Karpas-422 (cell line): ENCODE measurements at regions not wholly inside any gene's neighbourhood (a gene's known extent, or its start where the extent isn't known, plus 50 kb on each side); places are given as distances from the start of the nearest gene placed in this dataset.

Source experiments
- DNase-seq: peaks from one replicate; pipeline ENCODE4 v3.0.0-alpha.2; 2015
- H2AFZ ChIP-seq: fragments of 200-600 bp; sonication (generic); 2 replicates; pipeline ENCODE4 v1.6.1; 2014; ENCODE audit warnings: antibody characterized with exemption, low read length, mixed read lengths
- H3K27ac ChIP-seq: fragments of 200-600 bp; sonication (generic); 2 replicates; pipeline ENCODE4 v1.5.1; 2014; ENCODE audit warnings: mild to moderate bottlenecking, low read length, moderate library complexity
- H3K27me3 ChIP-seq: fragments of 200-600 bp; sonication (generic); 2 replicates; pipeline ENCODE4 v1.6.1; 2014; ENCODE audit warnings: low read length, mixed read lengths
- H3K36me3 ChIP-seq: fragments of 200-600 bp; sonication (generic); 2 replicates; pipeline ENCODE4 v1.6.1; 2014; ENCODE audit warnings: low read length, mixed read lengths; ENCODE audit not compliant: insufficient read depth
- H3K4me1 ChIP-seq: fragments of 200-600 bp; sonication (generic); 2 replicates; pipeline ENCODE4 v1.6.1; 2014; ENCODE audit warnings: mild to moderate bottlenecking, low read length, mixed read lengths
- H3K4me2 ChIP-seq: fragments of 200-600 bp; sonication (generic); 2 replicates; pipeline ENCODE4 v1.6.1; 2014; ENCODE audit warnings: low read length, low read depth, mild to moderate bottlenecking; ENCODE audit not compliant: poor library complexity, severe bottlenecking
- H3K4me3 ChIP-seq: fragments of 200-600 bp; sonication (generic); 2 replicates; pipeline ENCODE4 v1.5.1; 2014; ENCODE audit warnings: mild to moderate bottlenecking, antibody characterized with exemption, low read length, mixed read lengths
- H3K79me2 ChIP-seq: fragments of 200-600 bp; sonication (generic); 2 replicates; pipeline ENCODE4 v1.6.1; 2014; ENCODE audit warnings: mild to moderate bottlenecking, low read length, mixed read lengths
- H3K9ac ChIP-seq: fragments of 200-600 bp; sonication (generic); 2 replicates; pipeline ENCODE4 v1.6.0; 2014; ENCODE audit warnings: low read length
- H3K9me2 ChIP-seq: fragments of 200-600 bp; sonication (generic), shearing (Covaris generic); replicated peaks from 2 replicates; pipeline ENCODE4 v1.6.0; 2014; ENCODE audit warnings: mild to moderate bottlenecking, low read length, moderate library complexity; ENCODE audit not compliant: insufficient read depth
- H3K9me3 ChIP-seq: fragments of 300-700, 200-600 bp; sonication (generic); 2 replicates; pipeline ENCODE4 v1.6.1; 2014; ENCODE audit warnings: low read length, mixed read lengths
- H4K20me1 ChIP-seq: fragments of 200-600 bp; sonication (generic); 2 replicates; pipeline ENCODE4 v1.6.1; 2014; ENCODE audit warnings: mild to moderate bottlenecking, antibody characterized with exemption, low read length, low read depth; ENCODE audit not compliant: insufficient read depth

GRCh38 chr6:23308166-23308565, 738.8 kb downstream of the HDGFL1 start:
- no peaks in the 10 kb centered on the region for H3K79me2 ChIP-seq
- no peaks in the 10 kb centered on the region for H3K9me2 ChIP-seq
- no peak overlapping the region for H3K4me3 ChIP-seq
- H3K9ac ChIP-seq, result no peak overlapping the region
- no peak overlapping the region for H3K27ac ChIP-seq
- no peaks in the 10 kb centered on the region for H4K20me1 ChIP-seq
- no peak overlapping the region for H2AFZ ChIP-seq
- no peak overlapping the region for H3K4me2 ChIP-seq
- no peaks in the 10 kb centered on the region for H3K36me3 ChIP-seq
- H3K4me1 ChIP-seq, result no peaks in the 10 kb centered on the region
- H3K27me3 ChIP-seq, result no peaks in the 10 kb centered on the region
- no peak for DNase-seq
- H3K9me3 ChIP-seq, result peaks cover 7% of the 10 kb centered on the region; the same call in 1 of the 2 replicates

GRCh38 chr6:23311211-23311610, 741.8 kb downstream of the HDGFL1 start:
- Histone ChIP-seq H3K79me2 (no peaks in the 10 kb centered on the region), H3K4me1 (no peaks in the 10 kb centered on the region), H3K4me3 (no peak overlapping the region), H4K20me1 (no peaks in the 10 kb centered on the region), H3K9me3 (peaks cover 7% of the 10 kb centered on the region; the same call in 1 of the 2 replicates), H2AFZ (no peak overlapping the region), H3K4me2 (no peak overlapping the region), H3K9ac (no peak overlapping the region), H3K27me3 (no peaks in the 10 kb centered on the region), H3K9me2 (no peaks in the 10 kb centered on the region), H3K36me3 (no peaks in the 10 kb centered on the region), H3K27ac (no peak overlapping the region)
- no peak for DNase-seq

GRCh38 chr6:23316131-23316530, 746.8 kb downstream of the HDGFL1 start:
- Histone ChIP-seq H2AFZ (no peak overlapping the region), H3K79me2 (no peaks in the 10 kb centered on the region), H3K36me3 (no peaks in the 10 kb centered on the region), H3K9me3 (peaks cover 12% of the 10 kb centered on the region; the same call in 1 of the 2 replicates), H3K27ac (no peak overlapping the region), H3K4me1 (no peaks in the 10 kb centered on the region), H4K20me1 (no peaks in the 10 kb centered on the region), H3K4me3 (no peak overlapping the region), H3K27me3 (no peaks in the 10 kb centered on the region), H3K9ac (no peak overlapping the region), H3K9me2 (no peaks in the 10 kb centered on the region), H3K4me2 (no peak overlapping the region)
- DNase-seq, result no peak

GRCh38 chr6:23316931-23317330, 747.6 kb downstream of the HDGFL1 start:
- Histone ChIP-seq H3K27ac (no peak overlapping the region), H3K9ac (no peak overlapping the region), H3K36me3 (no peaks in the 10 kb centered on the region), H3K79me2 (no peaks in the 10 kb centered on the region), H3K4me3 (no peak overlapping the region), H3K27me3 (no peaks in the 10 kb centered on the region), H3K4me2 (no peak overlapping the region), H3K9me2 (no peaks in the 10 kb centered on the region), H4K20me1 (no peaks in the 10 kb centered on the region), H2AFZ (no peak overlapping the region), H3K9me3 (peaks cover 12% of the 10 kb centered on the region; the same call in 1 of the 2 replicates), H3K4me1 (no peaks in the 10 kb centered on the region)
- no peak for DNase-seq

GRCh38 chr6:23319582-23319981, 750.2 kb downstream of the HDGFL1 start:
- Histone ChIP-seq H3K79me2 (no peaks in the 10 kb centered on the region), H3K4me3 (no peak overlapping the region), H3K9ac (no peak overlapping the region), H3K4me1 (no peaks in the 10 kb centered on the region), H3K36me3 (no peaks in the 10 kb centered on the region), H3K9me3 (peaks cover 8% of the 10 kb centered on the region; the same call in 1 of the 2 replicates), H4K20me1 (no peaks in the 10 kb centered on the region), H2AFZ (no peak overlapping the region), H3K27me3 (no peaks in the 10 kb centered on the region), H3K9me2 (no peaks in the 10 kb centered on the region), H3K4me2 (no peak overlapping the region), H3K27ac (no peak overlapping the region)
- DNase-seq, result no peak

- H3K4me1 ChIP-seq, result no peaks in the 10 kb centered on the region
- no peaks in the 10 kb centered on the region for H3K27me3 ChIP-seq
- H3K9me3 ChIP-seq, result peaks cover 8% of the 10 kb centered on the region; the same call in 1 of the 2 replicates
- H3K4me3 ChIP-seq, result no peak overlapping the region
- no peaks in the 10 kb centered on the region for H3K9me2 ChIP-seq
- no peaks in the 10 kb centered on the region for H4K20me1 ChIP-seq
- H2AFZ ChIP-seq, result no peak overlapping the region
- no peak for DNase-seq
- H3K4me2 ChIP-seq, result no peak overlapping the region
- no peaks in the 10 kb centered on the region for H3K79me2 ChIP-seq
- H3K27ac ChIP-seq, result no peak overlapping the region
- H3K9ac ChIP-seq, result no peak overlapping the region
- H3K36me3 ChIP-seq, result no peaks in the 10 kb centered on the region
Observed at GRCh38 chr6:23320471-23321015, 751.2 kb downstream of the HDGFL1 start.

- H4K20me1 ChIP-seq, result no peaks in the 10 kb centered on the region
- H3K9me2 ChIP-seq, result no peaks in the 10 kb centered on the region
- no peaks in the 10 kb centered on the region for H3K36me3 ChIP-seq
- H3K4me1 ChIP-seq, result no peaks in the 10 kb centered on the region
- H3K9ac ChIP-seq, result no peak overlapping the region
- DNase-seq, result no peak
- peaks cover 3% of the 10 kb centered on the region; the same call in 1 of the 2 replicates for H3K9me3 ChIP-seq
- no peak overlapping the region for H3K27ac ChIP-seq
- H3K27me3 ChIP-seq, result no peaks in the 10 kb centered on the region
- no peak overlapping the region for H2AFZ ChIP-seq
- no peak overlapping the region for H3K4me3 ChIP-seq
- no peaks in the 10 kb centered on the region for H3K79me2 ChIP-seq
- H3K4me2 ChIP-seq, result no peak overlapping the region
Observed at GRCh38 chr6:23323897-23324296, 754.5 kb downstream of the HDGFL1 start.

- no peak overlapping the region for H2AFZ ChIP-seq
- H3K9me2 ChIP-seq, result no peaks in the 10 kb centered on the region
- no peaks in the 10 kb centered on the region for H4K20me1 ChIP-seq
- no peaks in the 10 kb centered on the region for H3K27me3 ChIP-seq
- no peaks in the 10 kb centered on the region for H3K36me3 ChIP-seq
- peaks cover 3% of the 10 kb centered on the region; the same call in 1 of the 2 replicates for H3K9me3 ChIP-seq
- H3K79me2 ChIP-seq, result no peaks in the 10 kb centered on the region
- H3K9ac ChIP-seq, result no peak overlapping the region
- no peak overlapping the region for H3K4me3 ChIP-seq
- no peak overlapping the region for H3K27ac ChIP-seq
- H3K4me2 ChIP-seq, result no peak overlapping the region
- no peaks in the 10 kb centered on the region for H3K4me1 ChIP-seq
- DNase-seq, result no peak
Observed at GRCh38 chr6:23325065-23325464, 755.7 kb downstream of the HDGFL1 start.
